Panc1 (cell line): ENCODE measurements at regions not wholly inside any gene's neighbourhood (a gene's known extent, or its start where the extent isn't known, plus 50 kb on each side); places are given as distances from the start of the nearest gene placed in this dataset.

Experiments
- ATAC-seq: fragments of 200-7000 bp; cut with Tn5 transposase; 2 replicates; pipeline ENCODE4 v1.9.1; 2020; ENCODE audit warnings: mild to moderate bottlenecking, moderate library complexity
- BruUV-seq: library from RNA; stranded (reverse); fragments of 400-500 nt; replicated peaks from 2 replicates; lab custom pipeline; 2021; lab: Mats Ljungman, UMichigan
- CTCF ChIA-PET: fragments of 300-600 bp; sonication (Branson Sonifier 250); formaldehyde crosslinking; loops from one replicate; lab custom pipeline; 2022; ENCODE audit warnings: antibody characterized with exemption; lab: Charles Lee
- POLR2A ChIA-PET: fragments of 300-600 bp; sonication (Branson Sonifier 250); formaldehyde crosslinking; loops from one replicate; lab custom pipeline; 2022; ENCODE audit warnings: antibody characterized with exemption; lab: Charles Lee
- DNase-seq: peaks from one replicate; pipeline ENCODE4 v3.0.0-alpha.2; 2010; ENCODE audit warnings: low read depth, low spot score
- H3K27ac ChIP-seq: 2 replicates; pipeline ENCODE4 v1.5.1; 2011; ENCODE audit warnings: mild to moderate bottlenecking, low read length, inconsistent platforms
- H3K27me3 ChIP-seq: fragments of 200-500 bp; sonication (Bioruptor generic); 2 replicates; pipeline ENCODE4 v1.6.0; 2014; ENCODE audit warnings: low read length, inconsistent platforms; ENCODE audit not compliant: control insufficient read depth, insufficient read depth
- H3K36me3 ChIP-seq: fragments of 200-500 bp; sonication (Bioruptor generic); 2 replicates; pipeline ENCODE4 v1.5.1; 2014; ENCODE audit warnings: inconsistent platforms, mild to moderate bottlenecking, low read length, moderate library complexity; ENCODE audit not compliant: control insufficient read depth, insufficient read depth
- H3K4me1 ChIP-seq: 2 replicates; pipeline ENCODE4 v1.5.1; 2011; ENCODE audit warnings: inconsistent platforms, mild to moderate bottlenecking, low read length, moderate library complexity; ENCODE audit not compliant: control insufficient read depth, insufficient read depth
- H3K4me3 ChIP-seq, 2 experiments: 2 replicates each; pipeline ENCODE4 v1.5.1; 2011 to 2012; ENCODE audit warnings: low read depth in 2 of 2, low read length in 2 of 2, mild to moderate bottlenecking in 2 of 2, inconsistent platforms in 1 of 2, moderate library complexity in 1 of 2
- H3K9me3 ChIP-seq: fragments of 200-500 bp; sonication (Bioruptor generic); 2 replicates; pipeline ENCODE4 v1.5.1; 2014; ENCODE audit warnings: low read depth, mild to moderate bottlenecking, inconsistent platforms, low read length, moderate library complexity; ENCODE audit not compliant: control insufficient read depth, insufficient read depth
- POLR2AphosphoS5 ChIP-seq: IDR thresholded peaks from 2 replicates; pipeline ENCODE4 v1.6.1; 2012; ENCODE audit warnings: mild to moderate bottlenecking, low read depth, low read length, moderate library complexity
- SIN3A ChIP-seq: IDR thresholded peaks from 2 replicates; pipeline ENCODE4 v1.6.1; 2012; ENCODE audit warnings: low read depth, mild to moderate bottlenecking, low read length, moderate library complexity, borderline replicate concordance; ENCODE audit not compliant: insufficient read depth
- TCF7L2 ChIP-seq: IDR thresholded peaks from 2 replicates; pipeline ENCODE4 v1.6.1; 2011; ENCODE audit warnings: mild to moderate bottlenecking, low read depth, low read length, inconsistent platforms
- in situ Hi-C: cut with HindIII; loops from 2 replicates; pipeline ENCODE4 v1.10.0; 2016; ENCODE audit warnings: low sequenced_read_pairs, low pct_unique_long_range_greater_than_20kb
- intact Hi-C: fragments of 100-400 bp; cut with micrococcal nuclease; formaldehyde crosslinking; loops from one replicate; pipeline ENCODE4 v1.10.0; 2022; ENCODE audit not compliant: unreplicated experiment
- TF ChIP-seq, protein P1 (sequence below), 2 experiments: IDR thresholded peaks; 2 replicates each; pipeline ENCODE4 v1.6.1; 2011 to 2012; ENCODE audit warnings: low read depth in 2 of 2, control low read depth in 1 of 2, low read length in 1 of 2, mild to moderate bottlenecking in 1 of 2, moderate library complexity in 1 of 2; ENCODE audit not compliant: insufficient read depth in 1 of 2
- TF ChIP-seq, protein P2 (sequence below): fragments of 450-650 bp; IDR thresholded peaks from 2 replicates; pipeline ENCODE4 v1.5.1; 2017; ENCODE audit warnings: mild to moderate bottlenecking

DNA sequence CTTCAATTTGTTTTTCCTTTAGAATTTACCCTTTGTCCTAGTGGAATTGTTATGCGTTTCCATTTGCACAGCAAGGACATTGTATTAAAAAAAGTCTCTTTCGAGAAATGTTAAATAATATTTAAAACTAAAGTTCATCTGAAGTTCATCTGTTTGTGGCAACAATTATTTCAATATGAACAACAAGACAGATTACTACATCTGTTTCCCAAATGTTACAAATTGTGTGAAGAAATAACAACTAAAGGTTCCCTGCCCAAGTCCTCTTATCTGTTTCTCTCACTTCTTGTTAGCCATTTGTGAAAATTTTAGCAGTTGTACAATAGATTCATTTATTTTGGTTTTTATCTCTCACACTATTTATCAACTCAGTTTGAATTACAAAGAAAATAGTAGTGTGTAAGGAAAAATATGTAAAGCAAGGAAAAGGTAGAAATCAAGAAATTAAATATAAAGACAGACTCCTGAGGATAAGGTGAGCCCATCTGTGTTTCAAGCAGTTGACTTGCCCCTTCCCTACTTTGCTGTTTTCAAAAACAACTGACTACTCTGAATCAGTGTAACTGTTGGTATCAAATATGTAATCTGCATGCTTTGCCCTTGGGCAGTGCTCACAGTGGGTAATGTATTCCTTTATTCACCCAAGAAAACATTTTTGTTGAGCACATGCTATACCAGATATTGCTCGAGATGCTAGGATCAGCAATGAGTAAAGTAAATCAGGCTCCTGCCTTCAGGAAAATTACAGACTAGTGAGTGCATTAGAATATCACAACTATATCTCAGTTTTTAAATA is 118.9 kb upstream of the PCDH7 start:
- ChIA-PET POLR2A (no interaction called here), CTCF (no interaction called here)
- Histone ChIP-seq H3K9me3 (no peaks in the 10 kb centered on the region), H3K4me3 (no peak overlapping the region), H3K27ac (no peak overlapping the region), H3K27me3 (no peaks in the 10 kb centered on the region), H3K36me3 (no peaks in the 10 kb centered on the region), H3K4me1 (no peaks in the 10 kb centered on the region)
- DNase-seq: no peak
- ATAC-seq: no peak
- in situ Hi-C loops (no loop called here), intact Hi-C loops (no loop called here)
- no TSS peak for BruUV-seq
- TF ChIP-seq POLR2AphosphoS5: no peak
- TF ChIP-seq TCF7L2: no peak
- TF ChIP-seq, protein P1, sequence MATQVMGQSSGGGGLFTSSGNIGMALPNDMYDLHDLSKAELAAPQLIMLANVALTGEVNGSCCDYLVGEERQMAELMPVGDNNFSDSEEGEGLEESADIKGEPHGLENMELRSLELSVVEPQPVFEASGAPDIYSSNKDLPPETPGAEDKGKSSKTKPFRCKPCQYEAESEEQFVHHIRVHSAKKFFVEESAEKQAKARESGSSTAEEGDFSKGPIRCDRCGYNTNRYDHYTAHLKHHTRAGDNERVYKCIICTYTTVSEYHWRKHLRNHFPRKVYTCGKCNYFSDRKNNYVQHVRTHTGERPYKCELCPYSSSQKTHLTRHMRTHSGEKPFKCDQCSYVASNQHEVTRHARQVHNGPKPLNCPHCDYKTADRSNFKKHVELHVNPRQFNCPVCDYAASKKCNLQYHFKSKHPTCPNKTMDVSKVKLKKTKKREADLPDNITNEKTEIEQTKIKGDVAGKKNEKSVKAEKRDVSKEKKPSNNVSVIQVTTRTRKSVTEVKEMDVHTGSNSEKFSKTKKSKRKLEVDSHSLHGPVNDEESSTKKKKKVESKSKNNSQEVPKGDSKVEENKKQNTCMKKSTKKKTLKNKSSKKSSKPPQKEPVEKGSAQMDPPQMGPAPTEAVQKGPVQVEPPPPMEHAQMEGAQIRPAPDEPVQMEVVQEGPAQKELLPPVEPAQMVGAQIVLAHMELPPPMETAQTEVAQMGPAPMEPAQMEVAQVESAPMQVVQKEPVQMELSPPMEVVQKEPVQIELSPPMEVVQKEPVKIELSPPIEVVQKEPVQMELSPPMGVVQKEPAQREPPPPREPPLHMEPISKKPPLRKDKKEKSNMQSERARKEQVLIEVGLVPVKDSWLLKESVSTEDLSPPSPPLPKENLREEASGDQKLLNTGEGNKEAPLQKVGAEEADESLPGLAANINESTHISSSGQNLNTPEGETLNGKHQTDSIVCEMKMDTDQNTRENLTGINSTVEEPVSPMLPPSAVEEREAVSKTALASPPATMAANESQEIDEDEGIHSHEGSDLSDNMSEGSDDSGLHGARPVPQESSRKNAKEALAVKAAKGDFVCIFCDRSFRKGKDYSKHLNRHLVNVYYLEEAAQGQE (IDR thresholded peaks at IDR 0.05; ENCODE audit: insufficient read depth in 1 of 2, low read depth in 2 of 2, low read length in 1 of 2): no peak
- TF ChIP-seq, protein P2, sequence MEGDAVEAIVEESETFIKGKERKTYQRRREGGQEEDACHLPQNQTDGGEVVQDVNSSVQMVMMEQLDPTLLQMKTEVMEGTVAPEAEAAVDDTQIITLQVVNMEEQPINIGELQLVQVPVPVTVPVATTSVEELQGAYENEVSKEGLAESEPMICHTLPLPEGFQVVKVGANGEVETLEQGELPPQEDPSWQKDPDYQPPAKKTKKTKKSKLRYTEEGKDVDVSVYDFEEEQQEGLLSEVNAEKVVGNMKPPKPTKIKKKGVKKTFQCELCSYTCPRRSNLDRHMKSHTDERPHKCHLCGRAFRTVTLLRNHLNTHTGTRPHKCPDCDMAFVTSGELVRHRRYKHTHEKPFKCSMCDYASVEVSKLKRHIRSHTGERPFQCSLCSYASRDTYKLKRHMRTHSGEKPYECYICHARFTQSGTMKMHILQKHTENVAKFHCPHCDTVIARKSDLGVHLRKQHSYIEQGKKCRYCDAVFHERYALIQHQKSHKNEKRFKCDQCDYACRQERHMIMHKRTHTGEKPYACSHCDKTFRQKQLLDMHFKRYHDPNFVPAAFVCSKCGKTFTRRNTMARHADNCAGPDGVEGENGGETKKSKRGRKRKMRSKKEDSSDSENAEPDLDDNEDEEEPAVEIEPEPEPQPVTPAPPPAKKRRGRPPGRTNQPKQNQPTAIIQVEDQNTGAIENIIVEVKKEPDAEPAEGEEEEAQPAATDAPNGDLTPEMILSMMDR: no peak
- TF ChIP-seq SIN3A: no peak

DNA sequence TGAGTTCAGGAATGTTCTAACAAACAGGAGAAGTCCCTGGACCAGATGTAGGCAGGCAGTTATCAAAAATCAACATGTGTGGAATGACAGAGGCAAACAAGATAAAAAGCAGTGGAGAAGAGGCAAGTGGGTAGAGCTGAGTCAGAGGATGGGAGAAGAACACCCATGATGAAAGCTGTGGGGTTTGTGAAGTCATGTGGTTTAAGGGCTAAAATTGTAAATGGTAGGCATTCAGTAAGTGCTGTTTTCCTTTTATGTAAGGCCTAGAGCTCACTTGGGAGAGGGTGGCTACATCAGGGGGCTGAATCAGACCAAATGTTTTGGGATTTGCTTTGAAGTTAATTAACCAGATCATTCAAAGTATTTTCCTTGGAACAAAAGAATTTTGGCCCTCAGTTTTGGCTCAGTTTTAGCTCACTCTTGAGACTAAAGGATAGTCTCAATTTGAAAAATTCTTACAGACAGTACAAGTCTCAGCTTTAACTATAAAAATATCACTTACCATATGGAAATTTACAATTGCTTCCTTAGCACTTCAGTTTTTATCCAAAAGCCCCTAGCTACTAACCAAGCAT is 114.5 kb upstream of the PCDH7 start:
- no peaks in the 10 kb centered on the region for H3K4me1 ChIP-seq
- H3K27ac ChIP-seq: no peak overlapping the region
- TF ChIP-seq, protein P1 (IDR thresholded peaks at IDR 0.05; ENCODE audit: insufficient read depth in 1 of 2, low read depth in 2 of 2, low read length in 1 of 2): no peak
- TF ChIP-seq, protein P2: no peak
- TF ChIP-seq TCF7L2: no peak
- TF ChIP-seq SIN3A: no peak
- no peak for TF ChIP-seq POLR2AphosphoS5

More for the DNA sequence above, 114.5 kb upstream of the PCDH7 start:
- ChIA-PET POLR2A (no interaction called here), CTCF (no interaction called here)
- Histone ChIP-seq H3K9me3 (no peaks in the 10 kb centered on the region), H3K27me3 (no peaks in the 10 kb centered on the region), H3K4me3 (no peak overlapping the region), H3K36me3 (no peaks in the 10 kb centered on the region)
- in situ Hi-C loops (no loop called here), intact Hi-C loops (no loop called here)
- ATAC-seq: no peak
- DNase-seq: no peak
- BruUV-seq: no TSS peak
